ENCODE measurements at regions not wholly inside any gene's neighbourhood (a gene's known extent, or its start where the extent isn't known, plus 50 kb on each side); places are given as distances from the start of the nearest gene placed in this dataset.
"Not testable (repeated sequence)": the region's sequence is repeated elsewhere in the genome, so short reads cannot be mapped to it uniquely, and the experiment has no call there.

GRCh38 chr7:29696402-29696801 lies 109.9 kb upstream of the WIPF3 start:
- not testable (repeated sequence) for DNase-seq (ENCODE audit: extremely low read depth, low read depth, low spot score)

DNA sequence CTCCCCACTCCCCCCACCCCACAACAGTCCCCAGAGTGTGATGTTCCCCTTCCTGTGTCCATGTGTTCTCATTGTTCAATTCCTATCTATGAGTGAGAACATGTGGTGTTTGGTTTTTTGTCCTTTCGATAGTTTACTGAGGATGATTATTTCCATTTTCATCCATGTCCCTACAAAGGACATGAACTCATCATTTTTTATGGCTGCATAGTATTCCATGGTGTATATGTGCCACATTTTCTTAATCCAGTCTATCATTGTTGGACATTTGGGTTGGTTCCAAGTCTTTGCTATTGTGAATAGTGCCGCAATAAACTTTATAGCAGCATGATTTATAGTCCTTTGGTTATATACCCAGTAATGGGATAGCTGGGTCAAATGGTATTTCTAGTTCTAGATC lies 106.6 kb upstream of the WIPF3 start:
- not testable (repeated sequence) for DNase-seq (ENCODE audit: extremely low read depth, low read depth, low spot score)

DNA sequence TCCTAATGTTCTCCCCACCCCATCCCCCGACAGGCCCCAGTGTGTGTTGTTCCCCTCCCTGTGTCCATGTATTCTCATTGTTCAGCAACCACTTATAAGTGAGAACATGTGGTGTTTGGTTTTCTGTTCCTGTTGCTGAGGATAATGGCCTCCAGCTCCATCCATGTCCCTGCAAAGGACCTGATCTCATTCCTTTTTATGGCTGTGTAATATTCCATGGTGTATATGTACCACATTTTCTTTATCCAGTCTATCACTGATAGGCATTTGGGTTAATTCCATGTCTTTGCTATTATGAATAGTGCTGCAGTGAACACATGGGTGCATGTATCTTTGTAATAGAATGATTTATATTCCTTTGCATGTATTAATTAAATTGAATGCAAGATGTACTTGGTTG lies 104.8 kb upstream of the WIPF3 start:
- not testable (repeated sequence) for DNase-seq (ENCODE audit: extremely low read depth, low read depth, low spot score)

DNA sequence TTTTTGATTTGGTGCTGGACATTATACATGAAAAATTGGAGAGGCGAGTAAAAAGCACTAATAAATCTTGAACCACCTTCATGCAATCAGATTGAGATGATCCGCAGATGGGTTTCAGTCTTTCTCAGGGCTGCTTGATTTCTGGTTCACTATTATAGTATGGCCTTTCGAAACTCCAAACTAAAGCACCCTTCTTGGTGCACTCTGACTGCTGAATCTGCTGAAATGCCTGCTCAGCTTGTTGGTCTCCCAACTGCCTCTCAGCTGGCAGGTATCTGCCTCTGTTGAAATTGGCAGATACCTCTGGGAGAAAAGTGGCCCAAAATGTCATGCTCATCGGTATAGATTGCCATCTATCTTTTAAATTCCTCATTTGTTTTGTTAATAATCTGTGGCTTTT lies 102.5 kb upstream of the WIPF3 start:
- not testable (repeated sequence) for DNase-seq (ENCODE audit: extremely low read depth, low read depth, low spot score)

DNA sequence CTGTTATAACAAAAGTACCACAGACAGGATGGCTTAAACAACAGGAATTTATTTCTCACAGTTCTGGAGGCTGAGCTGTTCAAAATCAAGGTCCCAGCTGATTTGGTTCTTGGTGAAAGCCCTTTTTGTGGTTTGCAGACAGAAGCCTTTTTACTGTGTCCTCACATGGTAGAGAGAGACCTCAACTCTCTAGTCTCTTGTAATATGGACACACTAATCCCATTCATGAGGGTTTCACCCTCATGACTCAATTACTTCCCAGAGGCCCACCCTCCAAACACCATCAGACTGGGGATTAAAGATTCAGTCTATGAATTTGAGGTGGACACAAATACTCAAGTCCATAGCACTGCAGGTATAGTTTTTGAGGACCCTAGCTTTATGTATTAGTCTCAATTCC lies 97.3 kb upstream of the WIPF3 start:
- DNase-seq (ENCODE audit: extremely low read depth, low read depth, low spot score) = not testable (repeated sequence)

DNA sequence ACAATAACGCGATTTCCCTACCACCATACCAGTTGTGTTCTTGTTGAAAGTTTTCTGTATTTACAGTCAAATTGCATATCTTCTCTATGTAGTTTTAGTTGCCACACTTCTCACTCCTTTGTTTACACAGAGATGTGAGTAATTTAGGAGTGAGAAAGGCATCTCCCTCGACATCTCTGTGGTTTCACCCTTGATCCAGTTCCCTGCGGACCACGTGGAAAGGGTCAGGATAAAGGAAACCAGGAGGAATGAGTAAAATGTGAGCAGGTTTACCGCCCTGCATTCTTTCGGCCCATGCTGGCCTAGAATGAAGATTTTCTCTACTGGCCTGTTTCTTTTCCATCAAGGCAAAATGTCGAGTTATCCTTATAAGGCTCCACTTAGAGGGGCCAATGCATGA lies 83.2 kb upstream of the WIPF3 start:
- peak; percentile 27 for DNase-seq (ENCODE audit: extremely low read depth, low read depth, low spot score)

DNA sequence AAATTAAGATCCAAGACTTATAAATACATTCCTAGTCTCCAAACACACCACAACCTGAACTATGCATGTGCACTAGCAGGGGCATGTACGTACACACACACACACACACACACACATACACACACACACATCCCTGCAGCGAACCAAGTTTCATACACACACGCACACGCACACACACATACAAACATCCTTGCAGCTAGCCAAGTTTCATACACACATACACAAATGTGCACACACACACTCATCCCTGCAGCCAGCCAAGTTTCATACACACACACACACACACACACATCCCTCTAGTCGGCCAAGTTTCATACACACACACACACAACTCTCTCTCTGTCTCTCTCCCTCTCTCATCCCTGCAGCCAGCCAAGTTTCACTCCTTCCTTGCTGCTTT lies 82.7 kb upstream of the WIPF3 start:
- DNase-seq (ENCODE audit: extremely low read depth, low read depth, low spot score) = peak; percentile 3

DNA sequence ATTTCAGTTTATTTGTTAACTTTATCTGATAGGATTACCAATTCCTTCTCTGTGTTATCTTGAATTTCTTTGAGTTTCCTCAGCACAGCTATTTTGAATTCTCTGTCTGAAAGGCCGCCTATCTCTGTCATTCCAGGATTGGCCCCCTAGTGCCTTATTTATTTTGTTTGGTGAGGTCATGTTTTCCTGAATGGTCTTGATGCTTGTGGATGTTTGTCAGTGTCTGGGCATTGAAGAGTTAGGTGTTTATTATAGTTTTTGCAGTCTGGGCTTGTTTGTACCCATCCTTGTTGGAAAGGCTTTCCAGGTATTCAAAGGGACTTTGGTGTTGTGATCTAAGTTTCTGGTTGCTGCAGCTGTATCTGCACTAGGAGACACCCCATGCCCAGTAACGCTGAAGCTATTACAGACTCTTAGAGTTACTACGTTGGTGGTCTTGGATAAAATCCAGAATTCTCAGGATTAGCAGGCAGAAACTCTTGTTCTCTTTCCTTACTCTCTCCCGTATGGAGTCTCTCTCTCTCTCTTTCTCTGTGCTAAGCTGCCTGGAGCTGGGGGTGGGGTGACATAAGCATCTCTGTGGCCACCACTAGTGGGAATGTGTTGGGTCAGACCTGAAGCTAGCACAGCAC lies 76.7 kb upstream of the WIPF3 start:
- DNase-seq (ENCODE audit: extremely low read depth, low read depth, low spot score) = not testable (repeated sequence)

DNA sequence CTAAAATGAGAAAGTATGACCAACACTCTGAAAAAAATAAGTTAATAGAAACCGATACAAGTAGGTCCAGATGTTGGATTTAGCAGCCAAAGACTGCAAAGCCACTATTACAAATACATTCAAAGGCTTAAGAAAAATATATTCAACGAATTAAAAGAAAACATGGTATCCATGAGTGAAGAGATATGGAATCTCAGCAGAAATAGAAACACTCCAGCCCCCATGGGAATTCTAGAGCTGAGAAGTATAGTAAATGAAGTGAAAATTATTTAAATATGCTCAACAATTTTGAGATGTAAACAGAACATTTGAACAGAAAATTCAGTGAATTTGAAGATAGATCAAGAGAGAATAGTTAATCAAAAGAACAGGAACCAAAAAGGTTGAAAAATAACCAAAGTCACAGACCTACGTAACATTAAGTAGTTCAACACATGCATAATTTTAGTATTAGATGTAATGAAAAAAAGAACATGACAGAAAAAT lies 72.0 kb upstream of the WIPF3 start:
- no peak for DNase-seq (ENCODE audit: extremely low read depth, low read depth, low spot score)

DNA sequence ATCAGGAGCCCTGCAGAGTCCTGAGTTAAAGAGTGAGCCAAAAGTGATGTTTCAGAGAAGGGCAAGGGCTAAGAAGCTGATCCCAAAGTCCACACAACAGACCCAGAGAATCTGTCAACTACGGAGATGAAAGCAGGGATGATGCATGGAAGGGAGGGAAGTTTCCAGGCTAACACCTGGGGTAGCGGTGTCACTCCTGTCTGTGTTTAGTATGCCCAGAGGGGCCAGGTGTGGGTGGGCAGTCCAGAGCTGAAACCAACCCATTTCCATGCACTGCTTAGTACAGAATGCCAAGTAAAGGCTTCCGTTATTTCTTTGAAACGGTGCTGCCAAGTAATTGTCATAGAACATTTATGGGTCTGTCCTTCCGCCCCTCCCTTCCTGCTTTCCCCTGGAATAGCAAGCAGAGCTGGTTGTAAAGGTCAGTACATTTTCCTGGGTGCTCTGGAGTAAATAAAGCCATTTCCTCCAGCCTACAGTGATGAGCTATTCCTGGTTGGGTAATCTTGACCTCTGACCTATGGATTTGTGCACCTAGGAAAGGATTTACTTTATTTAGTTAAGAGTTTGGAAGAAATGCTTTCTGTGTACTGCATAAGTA lies 58.6 kb upstream of the WIPF3 start:
- DNase-seq (ENCODE audit: extremely low read depth, low read depth, low spot score) = not testable (repeated sequence)

DNA sequence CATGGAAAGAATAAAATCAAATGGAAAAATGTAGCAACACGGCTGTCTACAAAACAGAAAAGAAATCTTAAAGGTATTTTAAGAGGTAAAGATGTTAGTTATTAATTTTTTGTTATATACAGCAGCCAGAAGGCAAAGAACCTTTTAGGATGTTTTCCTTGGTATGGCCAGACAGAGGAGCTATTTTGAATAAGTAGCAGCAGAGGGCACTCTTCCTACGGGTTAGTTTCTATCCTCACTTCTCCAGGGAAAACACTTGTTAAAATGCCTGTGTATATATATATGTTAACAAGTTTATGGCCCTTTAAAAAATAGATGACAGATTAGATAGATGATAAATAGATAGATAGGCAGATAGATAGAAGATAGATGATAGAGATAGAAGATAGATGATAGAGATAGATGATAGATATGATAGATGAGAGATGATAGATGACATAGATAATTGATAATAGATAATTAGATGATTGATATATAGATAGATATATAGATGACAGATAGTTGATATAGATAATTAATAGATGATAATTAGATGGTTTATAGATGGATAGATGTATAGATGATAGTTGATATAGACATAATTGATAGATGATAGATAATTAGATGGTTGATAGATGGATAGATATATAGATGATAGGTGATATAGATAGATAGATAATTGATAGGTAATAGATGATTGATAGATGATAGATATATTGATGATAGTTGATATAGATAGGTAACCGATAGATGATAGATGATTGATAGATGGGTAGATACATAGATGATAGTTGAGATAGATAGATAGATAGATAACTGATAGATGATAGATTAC lies 57.8 kb upstream of the WIPF3 start:
- peak; percentile 27 for DNase-seq (ENCODE audit: extremely low read depth, low read depth, low spot score)

GRCh38 chr7:29749701-29750321 lies 56.5 kb upstream of the WIPF3 start:
- DNase-seq (ENCODE audit: extremely low read depth, low read depth, low spot score) = no peak

- not testable (repeated sequence) for DNase-seq (ENCODE audit: extremely low read depth, low read depth, low spot score)
Measured at GRCh38 chr7:29750373-29750940, 55.9 kb upstream of the WIPF3 start.

DNA sequence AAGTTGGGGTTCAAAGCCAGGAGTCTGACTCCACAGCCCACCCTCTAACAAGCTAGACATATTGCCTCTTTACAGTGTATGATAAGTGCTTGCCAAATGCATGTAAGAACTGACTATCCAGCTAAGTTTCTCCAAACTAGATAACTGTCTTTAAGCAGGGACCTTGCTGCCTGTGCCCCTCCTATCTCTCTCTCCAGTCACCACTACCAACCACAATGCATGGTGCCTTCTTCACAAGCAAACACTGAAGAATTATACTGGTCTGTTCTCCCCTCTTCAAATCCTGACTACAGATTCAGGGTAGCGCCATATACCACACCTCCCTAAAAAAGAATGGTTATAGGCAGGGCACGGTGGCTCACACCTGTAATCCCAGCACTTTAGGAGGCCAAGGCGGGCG lies 55.3 kb upstream of the WIPF3 start:
- DNase-seq (ENCODE audit: extremely low read depth, low read depth, low spot score) = not testable (repeated sequence)

DNA sequence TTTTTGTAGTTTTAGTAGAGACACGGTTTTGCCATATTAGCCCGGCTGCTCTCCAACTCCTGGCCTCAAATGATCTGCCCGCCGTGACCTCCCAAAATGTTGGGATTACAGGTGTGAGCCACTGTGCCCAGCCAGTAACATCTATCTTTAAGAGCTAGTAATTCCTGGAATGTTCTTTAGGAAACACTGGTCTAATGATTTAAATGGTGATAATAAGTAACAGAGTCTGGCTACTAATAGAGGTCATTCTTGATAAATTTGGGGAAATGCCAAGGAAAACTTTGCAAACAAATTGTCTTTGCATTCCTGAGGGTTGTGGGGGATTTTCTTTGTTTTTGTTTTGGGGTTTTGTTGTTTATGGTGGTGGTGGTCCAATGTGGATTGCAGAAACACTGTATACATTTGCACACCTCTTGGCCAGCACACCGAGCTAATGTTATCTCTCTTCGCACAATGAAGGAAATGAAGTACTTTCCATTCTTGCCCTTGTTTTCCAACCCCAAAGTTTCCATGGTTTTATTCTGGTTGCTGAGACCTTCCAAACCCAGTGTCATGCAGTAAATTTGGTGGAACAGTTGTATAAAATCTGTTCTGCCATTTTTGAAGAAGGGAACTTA lies 51.3 kb upstream of the WIPF3 start:
- no peak for DNase-seq (ENCODE audit: extremely low read depth, low read depth, low spot score)

Measured in glomerular endothelial cell (primary cell).